Stomach (tissue), 4 donors: ENCODE measurements at regions not wholly inside any gene's neighbourhood (a gene's known extent, or its start where the extent isn't known, plus 50 kb on each side); places are given as distances from the start of the nearest gene placed in this dataset.

Experiments
- CTCF ChIP-seq, 7 experiments: fragments of 450-650 bp in 4 of 7; fragments of 200-600 bp in 3 of 7; sonication (generic) in 3 of 7; IDR thresholded peaks; one replicate each; pipeline ENCODE4 v1.5.1; 2016 to 2019; ENCODE audit warnings: antibody characterized with exemption in 7 of 7, control low read depth in 2 of 7, mild to moderate bottlenecking in 1 of 7
- POLR2AphosphoS5 ChIP-seq, 3 donors: sonication (generic); formaldehyde crosslinking; IDR thresholded peaks; one replicate each; pipeline ENCODE4 v1.6.1; 2016; ENCODE audit warnings: antibody characterized with exemption in 3 of 3

- no peak for TF ChIP-seq CTCF (IDR thresholded peaks at IDR 0.05)
- no peak for TF ChIP-seq POLR2AphosphoS5 (IDR thresholded peaks at IDR 0.05)
Measured at GRCh38 chr10:43901302-43901701, 252.6 kb upstream of the ZNF32 start.
